GM19372 (cell line): ENCODE measurements at regions not wholly inside any gene's neighbourhood (a gene's known extent, or its start where the extent isn't known, plus 50 kb on each side); places are given as distances from the start of the nearest gene placed in this dataset.

Experiments
- ATAC-seq: cut with Tn5 transposase; IDR thresholded peaks from one replicate; pipeline ENCODE4 v1.9.1; 2021; ENCODE audit warnings: mild to moderate bottlenecking, low read depth, moderate library complexity; ENCODE audit not compliant: unreplicated experiment

GRCh38 chr1:29517251-29518086 is 281.1 kb downstream of the PTPRU start:
- no peak for ATAC-seq

- ATAC-seq: no peak
These were observed 279.9 kb downstream of the PTPRU start for GRCh38 chr1:29516063-29516820.

- no peak for ATAC-seq
These were observed 279.0 kb downstream of the PTPRU start for GRCh38 chr1:29515170-29515955.

- no peak for ATAC-seq
These were observed 278.2 kb downstream of the PTPRU start for GRCh38 chr1:29514361-29515169.

GRCh38 chr1:29513357-29513756 is 277.0 kb downstream of the PTPRU start:
- no peak for ATAC-seq

DNA sequence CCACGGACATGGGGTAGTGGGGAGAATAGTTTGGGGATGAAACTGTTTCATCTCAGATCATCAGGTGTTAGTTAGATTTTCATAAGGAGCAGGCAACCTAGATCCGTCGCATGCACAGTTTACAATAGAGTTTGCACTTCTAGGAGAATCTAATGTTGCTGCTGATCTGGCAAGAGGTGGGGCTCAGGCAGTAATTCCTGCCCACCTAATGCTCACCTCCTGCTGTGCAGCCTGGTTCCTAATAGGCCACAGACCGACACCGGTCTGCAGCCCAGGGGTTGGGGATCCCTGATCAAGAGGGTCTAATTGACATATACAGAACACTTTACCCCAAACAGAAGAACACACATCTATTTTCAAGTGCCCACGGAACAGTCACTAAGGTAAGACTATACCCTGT is 275.1 kb downstream of the PTPRU start:
- no peak for ATAC-seq

DNA sequence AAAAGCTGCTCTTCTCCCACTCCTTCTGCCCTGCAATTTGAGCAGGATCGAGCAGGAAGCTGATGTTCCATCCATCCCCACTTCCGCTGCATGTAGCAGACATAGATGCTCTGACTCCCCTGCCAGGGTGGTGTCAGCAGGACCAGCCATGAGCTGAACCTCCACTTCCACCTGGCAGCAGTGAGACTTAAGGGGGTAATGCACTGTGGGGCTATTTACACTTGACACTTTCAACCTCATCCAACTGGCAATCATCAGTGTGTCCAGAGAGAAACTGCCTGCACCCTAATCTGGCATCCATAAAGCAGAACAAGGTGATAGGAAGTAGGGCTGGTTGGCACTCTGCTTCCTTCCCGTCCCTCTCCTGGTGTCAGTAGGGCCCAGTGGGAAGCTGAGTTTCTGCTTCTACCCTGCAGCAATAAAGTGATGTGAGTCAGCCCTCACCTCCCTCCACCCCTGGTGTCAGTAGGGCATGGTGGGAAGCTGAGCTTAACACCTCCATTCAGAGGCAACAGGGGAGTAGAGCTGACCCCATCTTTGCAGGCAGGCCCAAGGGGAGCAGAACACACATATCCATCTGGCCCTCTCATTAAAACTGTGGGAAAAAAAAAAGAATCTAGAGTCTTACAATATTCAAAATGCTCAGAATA is 272.3 kb downstream of the PTPRU start:
- ATAC-seq: no peak

- no peak for ATAC-seq
These were observed 270.4 kb downstream of the PTPRU start for GRCh38 chr1:29506678-29507225.

DNA sequence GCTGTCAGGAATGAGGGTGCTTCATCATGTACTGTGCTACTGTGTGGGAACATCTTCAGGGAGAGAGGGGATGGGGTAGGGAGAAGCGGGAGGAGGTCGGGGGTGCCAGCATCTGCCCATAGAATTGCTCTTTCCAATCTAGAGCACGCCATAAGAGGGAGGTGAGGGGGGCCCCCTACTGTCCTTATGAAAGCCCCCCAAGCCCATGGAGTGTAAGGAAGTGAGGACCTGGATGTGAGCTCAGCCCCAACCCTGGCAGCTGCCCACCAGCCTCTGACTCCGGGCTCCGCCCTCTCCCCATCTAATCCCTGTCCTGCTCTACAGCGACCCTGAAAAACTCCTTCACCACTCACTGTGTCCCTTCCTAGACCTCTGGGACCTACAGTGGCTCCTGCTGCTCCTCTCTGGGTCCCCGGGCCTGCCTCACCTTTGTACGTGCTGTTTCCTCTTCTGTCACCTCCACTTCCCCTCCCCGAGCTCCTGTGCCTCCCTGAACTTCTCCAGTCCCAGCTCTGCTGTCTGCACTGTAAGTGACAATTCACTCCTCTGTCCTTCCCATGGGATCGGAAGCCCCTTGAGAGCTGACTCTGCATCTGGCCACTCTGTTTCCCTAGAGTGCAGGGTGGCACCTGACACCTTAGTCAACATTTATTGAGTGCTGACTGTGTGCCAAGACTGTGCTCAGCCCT is 269.4 kb downstream of the PTPRU start:
- ATAC-seq: no peak

GRCh38 chr1:29504709-29505410 is 268.5 kb downstream of the PTPRU start:
- no peak for ATAC-seq

DNA sequence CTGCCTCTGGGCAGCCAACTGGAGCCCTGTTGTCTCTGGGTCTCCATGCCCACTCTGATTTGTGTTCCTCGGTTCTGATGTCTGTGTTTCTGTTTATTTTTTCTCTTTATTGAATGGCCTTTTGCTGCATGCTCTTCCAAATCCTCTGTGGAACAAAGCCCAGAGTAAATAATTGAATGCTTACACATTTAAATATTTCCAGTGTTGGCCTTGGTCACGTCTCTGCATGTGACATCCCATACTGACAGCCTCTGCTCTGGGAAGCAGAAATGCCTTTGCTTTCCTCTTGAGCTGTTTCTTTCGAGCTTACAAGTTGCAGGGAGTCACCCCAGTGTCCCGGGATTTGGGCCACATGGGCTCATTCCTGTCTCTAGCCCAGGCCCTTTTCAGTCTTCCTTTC is 267.9 kb downstream of the PTPRU start:
- ATAC-seq: no peak

GRCh38 chr1:29502911-29503840 is 266.9 kb downstream of the PTPRU start:
- ATAC-seq: no peak

GRCh38 chr1:29502225-29502910 is 266.0 kb downstream of the PTPRU start:
- ATAC-seq: no peak

- no peak for ATAC-seq
These were observed 265.1 kb downstream of the PTPRU start for GRCh38 chr1:29501227-29501976.

DNA sequence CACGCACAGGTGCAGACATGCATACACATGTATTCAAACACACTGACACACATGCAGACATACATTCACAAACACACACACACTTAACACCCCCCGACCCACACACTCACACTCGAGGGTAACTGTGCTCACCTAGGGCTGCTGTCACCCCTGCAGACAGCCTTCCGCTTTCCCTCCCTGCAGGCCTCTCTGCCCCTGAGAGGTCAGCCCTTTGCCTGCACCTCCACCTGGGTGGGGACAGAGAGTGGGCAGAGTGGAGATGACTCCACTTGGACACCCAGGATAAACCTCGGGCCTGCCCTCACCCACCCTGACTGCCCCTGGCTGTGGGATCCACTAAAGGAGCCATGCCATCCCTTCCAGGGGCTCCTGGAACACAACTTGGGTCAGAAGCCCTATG is 264.3 kb downstream of the PTPRU start:
- ATAC-seq: no peak

DNA sequence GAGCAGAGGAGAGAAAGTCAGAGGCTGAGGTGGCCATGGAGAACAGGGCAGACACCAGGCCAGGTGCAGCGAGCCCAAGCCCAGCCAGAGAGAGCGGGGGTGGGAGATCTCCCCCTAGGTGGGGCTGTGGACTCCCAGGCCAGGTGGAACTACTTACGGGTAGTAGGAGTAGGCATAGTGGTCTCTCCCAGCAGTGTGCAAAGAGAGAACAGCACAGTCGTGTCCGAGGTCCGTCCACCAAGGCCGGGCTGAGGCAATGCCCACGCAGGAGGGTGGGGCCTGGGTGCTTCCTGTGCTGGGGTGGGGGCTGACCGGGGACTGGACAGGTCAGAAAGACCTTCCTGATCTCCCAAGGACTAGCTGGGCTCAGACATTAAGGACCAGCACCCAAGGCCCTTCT is 263.7 kb downstream of the PTPRU start:
- ATAC-seq: no peak
